ENCODE measurements at regions not wholly inside any gene's neighbourhood (a gene's known extent, or its start where the extent isn't known, plus 50 kb on each side); places are given as distances from the start of the nearest gene placed in this dataset.

GRCh38 chr3:124246376-124246775 is 254.5 kb upstream of the ROPN1 start:
- WGBS, 2 donors = 89 to 90% methylated on average over 1 of the region's 1 CpG
- no peak overlapping the region for H3K4me3 ChIP-seq (ENCODE audit: low read depth, poor library complexity, severe bottlenecking)
- no peak for DNase-seq (ENCODE audit: low spot score in 2 of 2)
- intact Hi-C loops (cut with DNase I; ENCODE audit: low total_unique reads) = no loop called here
- no peak for TF ChIP-seq POLR2A (IDR thresholded peaks at IDR 0.05)
- TF ChIP-seq, protein P1, sequence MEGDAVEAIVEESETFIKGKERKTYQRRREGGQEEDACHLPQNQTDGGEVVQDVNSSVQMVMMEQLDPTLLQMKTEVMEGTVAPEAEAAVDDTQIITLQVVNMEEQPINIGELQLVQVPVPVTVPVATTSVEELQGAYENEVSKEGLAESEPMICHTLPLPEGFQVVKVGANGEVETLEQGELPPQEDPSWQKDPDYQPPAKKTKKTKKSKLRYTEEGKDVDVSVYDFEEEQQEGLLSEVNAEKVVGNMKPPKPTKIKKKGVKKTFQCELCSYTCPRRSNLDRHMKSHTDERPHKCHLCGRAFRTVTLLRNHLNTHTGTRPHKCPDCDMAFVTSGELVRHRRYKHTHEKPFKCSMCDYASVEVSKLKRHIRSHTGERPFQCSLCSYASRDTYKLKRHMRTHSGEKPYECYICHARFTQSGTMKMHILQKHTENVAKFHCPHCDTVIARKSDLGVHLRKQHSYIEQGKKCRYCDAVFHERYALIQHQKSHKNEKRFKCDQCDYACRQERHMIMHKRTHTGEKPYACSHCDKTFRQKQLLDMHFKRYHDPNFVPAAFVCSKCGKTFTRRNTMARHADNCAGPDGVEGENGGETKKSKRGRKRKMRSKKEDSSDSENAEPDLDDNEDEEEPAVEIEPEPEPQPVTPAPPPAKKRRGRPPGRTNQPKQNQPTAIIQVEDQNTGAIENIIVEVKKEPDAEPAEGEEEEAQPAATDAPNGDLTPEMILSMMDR (IDR thresholded peaks at IDR 0.05) = no peak

DNA sequence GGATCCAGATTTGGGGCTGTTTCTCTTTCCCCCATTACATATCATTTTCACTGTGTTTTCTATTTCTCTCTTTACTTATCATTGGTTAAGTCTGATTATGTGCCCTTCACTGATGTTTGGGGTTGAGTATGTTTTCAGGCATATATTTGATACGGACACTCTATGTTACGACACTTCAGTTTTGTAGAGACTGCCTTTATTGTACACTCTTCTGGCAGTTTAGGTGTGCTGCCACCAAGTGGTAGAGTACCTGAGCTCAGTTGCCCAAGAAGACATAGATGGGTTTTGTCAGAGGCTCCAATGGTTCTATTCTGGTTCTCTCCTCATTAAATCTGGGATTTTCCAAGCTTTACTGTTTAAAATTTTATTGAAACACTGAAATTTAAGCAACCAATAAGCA is 255.0 kb upstream of the ROPN1 start:
- no peak overlapping the region for H3K4me3 ChIP-seq (ENCODE audit: low read depth, poor library complexity, severe bottlenecking)
- WGBS, 2 donors = 96% methylated on average over 2 of the region's 2 CpGs
- intact Hi-C loops (cut with DNase I; ENCODE audit: low total_unique reads) = no loop called here
- TF ChIP-seq, protein P1 (IDR thresholded peaks at IDR 0.05) = no peak
- TF ChIP-seq POLR2A (IDR thresholded peaks at IDR 0.05) = no peak
- no peak for DNase-seq (ENCODE audit: low spot score in 2 of 2)

DNA sequence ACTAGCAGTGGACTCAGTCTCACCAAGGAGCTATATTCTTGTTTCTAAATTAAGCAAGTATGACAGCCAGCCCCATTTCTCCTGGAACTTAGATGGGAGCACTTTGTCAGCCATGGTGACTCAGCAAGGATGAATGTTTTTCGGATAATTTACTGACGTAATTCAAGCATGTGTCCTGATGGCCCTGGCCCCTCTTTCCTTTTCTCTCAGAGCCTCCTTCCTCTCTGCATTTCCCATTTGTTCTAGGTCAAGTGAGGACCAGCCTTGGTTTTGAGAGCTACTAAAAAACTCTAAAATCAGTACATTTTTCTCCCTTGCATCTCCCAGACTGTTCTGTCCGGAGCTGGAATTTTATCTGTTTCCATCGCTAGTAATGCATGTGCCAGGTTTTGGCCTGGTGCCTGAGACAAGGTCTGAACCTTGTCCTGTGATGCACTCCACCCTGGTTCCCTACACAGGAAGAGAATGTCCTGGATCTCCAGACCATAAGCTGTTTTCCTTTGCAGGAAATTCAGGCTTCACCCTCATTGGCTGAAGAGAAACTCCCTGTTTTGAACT is 256.6 kb upstream of the ROPN1 start:
- H3K4me3 ChIP-seq (ENCODE audit: low read depth, poor library complexity, severe bottlenecking) = no peak overlapping the region
- 19 to 23% methylated on average over 4 of the region's 4 CpGs for WGBS, 2 donors
- intact Hi-C loops (cut with DNase I; ENCODE audit: low total_unique reads) = no loop called here
- peak in 1 of 2 donors; percentile 43 for DNase-seq (ENCODE audit: low spot score in 2 of 2)
- TF ChIP-seq POLR2A (IDR thresholded peaks at IDR 0.05) = no peak
- TF ChIP-seq, protein P1 (IDR thresholded peaks at IDR 0.05) = no peak

DNA sequence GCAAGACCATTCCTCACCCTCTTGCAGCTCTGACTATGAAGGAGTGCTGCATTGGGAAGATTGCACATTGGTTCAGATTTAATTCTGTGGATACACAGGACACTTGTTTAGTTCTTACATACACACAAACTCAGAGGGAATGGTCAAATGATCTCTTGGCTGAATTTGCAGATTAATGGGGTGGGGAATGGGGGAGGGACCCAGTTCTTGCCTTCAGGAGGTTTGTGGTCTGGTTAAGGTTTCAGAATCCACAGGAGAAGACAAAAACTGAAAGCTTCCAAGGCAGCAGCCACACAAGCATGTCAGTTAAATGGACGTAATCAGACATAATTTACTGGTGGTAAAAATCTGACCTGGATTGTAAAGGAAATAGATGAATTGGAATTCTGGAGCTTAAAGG is 257.1 kb upstream of the ROPN1 start:
- no peak for DNase-seq (ENCODE audit: low spot score in 2 of 2)
- no peak overlapping the region for H3K4me3 ChIP-seq (ENCODE audit: low read depth, poor library complexity, severe bottlenecking)
- WGBS, 2 donors = 77 to 78% methylated on average over 1 of the region's 1 CpG
- no peak for TF ChIP-seq POLR2A (IDR thresholded peaks at IDR 0.05)
- TF ChIP-seq, protein P1 (IDR thresholded peaks at IDR 0.05) = no peak
- intact Hi-C loops (cut with DNase I; ENCODE audit: low total_unique reads) = no loop called here

- H3K4me3 ChIP-seq (ENCODE audit: low read depth, poor library complexity, severe bottlenecking) = no peak overlapping the region
- no peak for TF ChIP-seq POLR2A (IDR thresholded peaks at IDR 0.05)
- TF ChIP-seq, protein P1 (IDR thresholded peaks at IDR 0.05) = no peak
- DNase-seq (ENCODE audit: low spot score in 2 of 2) = no peak
- 36 to 38% methylated on average over 3 of the region's 3 CpGs for WGBS, 2 donors
- intact Hi-C loops (cut with DNase I; ENCODE audit: low total_unique reads) = no loop called here
Measured at GRCh38 chr3:124250053-124250452, 258.1 kb upstream of the ROPN1 start.

- TF ChIP-seq, protein P1 (IDR thresholded peaks at IDR 0.05) = no peak
- no peak for TF ChIP-seq POLR2A (IDR thresholded peaks at IDR 0.05)
- intact Hi-C loops (cut with DNase I; ENCODE audit: low total_unique reads) = no loop called here
Measured at GRCh38 chr3:124256156-124256555, 264.2 kb upstream of the ROPN1 start.

More at GRCh38 chr3:124256156-124256555, 264.2 kb upstream of the ROPN1 start:
- 54 to 74% methylated on average over 1 of the region's 1 CpG for WGBS, 2 donors
- no peak for DNase-seq (ENCODE audit: low spot score in 2 of 2)
- no peak overlapping the region for H3K4me3 ChIP-seq (ENCODE audit: low read depth, poor library complexity, severe bottlenecking)
